Stomach (tissue), 8 donors: ENCODE measurements at regions not wholly inside any gene's neighbourhood (a gene's known extent, or its start where the extent isn't known, plus 50 kb on each side); places are given as distances from the start of the nearest gene placed in this dataset.

ENCODE experiments used
- DNase-seq, 2 donors: peaks; one replicate each; pipeline versions ENCODE4 v3.0.0 to v3.0.0-alpha.2; 2013 to 2019
- H3K27ac ChIP-seq, 5 donors: fragments of 200-600 bp in 4 of 5; sonication (generic) in 4 of 5; one replicate each; pipeline ENCODE4 v1.5.1; 2013 to 2019; ENCODE audit warnings: mild to moderate bottlenecking in 1 of 5, moderate library complexity in 1 of 5
- H3K27me3 ChIP-seq, 3 donors: fragments of 200-600 bp; sonication (generic); one replicate each; pipeline ENCODE4 v1.5.1; 2017 to 2019; ENCODE audit warnings: mixed run types in 1 of 3
- H3K36me3 ChIP-seq, 4 donors: fragments of 200-600 bp; sonication (generic); 1 replicate in 3 of 4; 2 replicates in 1 of 4; pipeline ENCODE4 v1.5.1; 2016 to 2019
- H3K4me1 ChIP-seq, 4 donors: fragments of 200-600 bp; sonication (generic); one replicate each; pipeline ENCODE4 v1.5.1; 2016 to 2019
- H3K4me3 ChIP-seq, 4 donors: fragments of 200-600 bp; sonication (generic) in 3 of 4; one replicate each; pipeline ENCODE4 v1.5.1; 2016 to 2019; ENCODE audit warnings: mild to moderate bottlenecking in 1 of 4
- H3K9me3 ChIP-seq, 4 donors: fragments of 200-600 bp; sonication (generic); one replicate each; pipeline ENCODE4 v1.5.1; 2016 to 2019
- CTCF ChIP-seq, 7 experiments: fragments of 450-650 bp in 4 of 7; fragments of 200-600 bp in 3 of 7; sonication (generic) in 3 of 7; IDR thresholded peaks; one replicate each; pipeline ENCODE4 v1.5.1; 2016 to 2019; ENCODE audit warnings: antibody characterized with exemption in 7 of 7, control low read depth in 2 of 7, mild to moderate bottlenecking in 1 of 7
- EP300 ChIP-seq: sonication (generic); formaldehyde crosslinking; IDR thresholded peaks from one replicate; pipeline ENCODE4 v1.6.1; 2017; ENCODE audit warnings: antibody characterized with exemption
- POLR2A ChIP-seq, 4 donors: fragments of 450-650 bp; IDR thresholded peaks; one replicate each; pipeline ENCODE4 v1.6.1; 2016; ENCODE audit warnings: antibody characterized with exemption in 4 of 4, control low read depth in 2 of 4, mild to moderate bottlenecking in 1 of 4, moderate library complexity in 1 of 4
- POLR2AphosphoS5 ChIP-seq, 3 donors: sonication (generic); formaldehyde crosslinking; IDR thresholded peaks; one replicate each; pipeline ENCODE4 v1.6.1; 2016; ENCODE audit warnings: antibody characterized with exemption in 3 of 3
- whole genome bisulfite sequencing, 5 donors: extraction: QIAGEN DNeasy Blood & Tissue Kit in 3 of 5; methylation state at CpG; one replicate each; pipeline versions ENCODE4 v1.1.5 to v1.1.7; 2013 to 2018; 5-methylcytosine and 5-hydroxymethylcytosine counted together
- intact Hi-C: fragments of 100-400 bp; cut with DNase I; formaldehyde crosslinking; loops from one replicate; pipeline ENCODE4 v1.15.1; 2023; ENCODE audit warnings: low total_unique reads
- donor health status: healthy with polysubstance abuse.
- donor health status: Bipolar disorder and iron deficiency.
- donor health status: healthy.

GRCh38 chr1:23639460-23640095 lies 52.0 kb upstream of the RPL11 start:
- no peak for TF ChIP-seq CTCF (IDR thresholded peaks at IDR 0.05)
- no peak for TF ChIP-seq EP300
- no peak for TF ChIP-seq POLR2A (IDR thresholded peaks at IDR 0.05)
- no peak for TF ChIP-seq POLR2AphosphoS5 (IDR thresholded peaks at IDR 0.05)
- H3K4me1 ChIP-seq = peaks cover 0 to 23% (median 16%) of the 10 kb centered on the region in 4 donors
- H3K27ac ChIP-seq = peak overlapping the region in 1 of 5 donors; percentile 2
- 61 to 71% (median 64%) methylated on average over 7 of the region's 7 CpGs for WGBS, 5 donors
- H3K27me3 ChIP-seq = no peaks in the 10 kb centered on the region
- no peaks in the 10 kb centered on the region for H3K36me3 ChIP-seq
- H3K9me3 ChIP-seq = no peaks in the 10 kb centered on the region
- DNase-seq = no peak
- intact Hi-C loops = loop anchor here (5.0 kb wide), 1 partner anchor 142 kb away; no protein-coding TSS in a partner anchor
- no peak overlapping the region for H3K4me3 ChIP-seq

GRCh38 chr1:23638786-23639241 lies 52.8 kb upstream of the RPL11 start:
- peak in 1 of 2 donors; percentile 49 for DNase-seq
- H3K27me3 ChIP-seq = no peaks in the 10 kb centered on the region
- WGBS, 5 donors = 20 to 40% (median 28%) methylated on average over 5 of the region's 5 CpGs
- intact Hi-C loops = loop anchor here (5.0 kb wide), 1 partner anchor 142 kb away; no protein-coding TSS in a partner anchor
- H3K27ac ChIP-seq = peak overlapping the region in 1 of 5 donors; percentile 8
- no peak overlapping the region for H3K4me3 ChIP-seq
- H3K4me1 ChIP-seq = peaks cover 0 to 28% (median 16%) of the 10 kb centered on the region in 4 donors
- TF ChIP-seq POLR2A (IDR thresholded peaks at IDR 0.05) (no peak), EP300 (no peak), CTCF (IDR thresholded peaks at IDR 0.05) (no peak), POLR2AphosphoS5 (IDR thresholded peaks at IDR 0.05) (no peak)
- H3K36me3 ChIP-seq = no peaks in the 10 kb centered on the region
- no peaks in the 10 kb centered on the region for H3K9me3 ChIP-seq

GRCh38 chr1:23638188-23638619 lies 53.4 kb upstream of the RPL11 start:
- WGBS, 5 donors = 64 to 77% (median 73%) methylated on average over 4 of the region's 4 CpGs
- peak overlapping the region in 1 of 5 donors; percentile 58 for H3K27ac ChIP-seq
- intact Hi-C loops = loop anchor here (5.0 kb wide), 1 partner anchor 141 kb away; no protein-coding TSS in a partner anchor
- DNase-seq = no peak
- no peaks in the 10 kb centered on the region for H3K27me3 ChIP-seq
- H3K4me3 ChIP-seq = no peak overlapping the region
- no peaks in the 10 kb centered on the region for H3K36me3 ChIP-seq
- TF ChIP-seq POLR2A (IDR thresholded peaks at IDR 0.05) = no peak
- H3K9me3 ChIP-seq = no peaks in the 10 kb centered on the region
- peaks cover 0 to 28% (median 16%) of the 10 kb centered on the region in 4 donors for H3K4me1 ChIP-seq

GRCh38 chr1:23636009-23636408 lies 55.6 kb upstream of the RPL11 start:
- 94 to 99% (median 97%) methylated on average over 7 of the region's 7 CpGs for WGBS, 5 donors
- intact Hi-C loops = loop anchor here (2.0 to 5.0 kb wide), 2 partner anchors 91 to 139 kb away; no protein-coding TSS in a partner anchor
- no peaks in the 10 kb centered on the region for H3K36me3 ChIP-seq
- H3K9me3 ChIP-seq = no peaks in the 10 kb centered on the region
- H3K4me3 ChIP-seq = no peak overlapping the region
- H3K27me3 ChIP-seq = no peaks in the 10 kb centered on the region
- DNase-seq = no peak
- TF ChIP-seq POLR2AphosphoS5 (IDR thresholded peaks at IDR 0.05) (no peak), POLR2A (IDR thresholded peaks at IDR 0.05) (no peak), EP300 (no peak), CTCF (IDR thresholded peaks at IDR 0.05) (no peak)
- peaks cover 0 to 28% (median 16%) of the 10 kb centered on the region in 4 donors for H3K4me1 ChIP-seq
- H3K27ac ChIP-seq = peak overlapping the region in 1 of 5 donors; percentile 84
